ENCODE measurements at regions not wholly inside any gene's neighbourhood (a gene's known extent, or its start where the extent isn't known, plus 50 kb on each side); places are given as distances from the start of the nearest gene placed in this dataset.

- TF ChIP-seq TAF1 (IDR thresholded peaks at IDR 0.05; ENCODE audit: borderline replicate concordance, low read depth, low read length) = no peak
- no peak for TF ChIP-seq MYC (IDR thresholded peaks at IDR 0.05; ENCODE audit: insufficient read depth, insufficient read length, insufficient replicate concordance, low read length, severe bottlenecking)
- TF ChIP-seq RCOR1 (conservative IDR thresholded peaks at IDR 0.05; ENCODE audit: low read depth, low read length) = no peak
- TF ChIP-seq SMAD1 (IDR thresholded peaks at IDR 0.05; ENCODE audit: low read depth, partially characterized antibody) = no peak
- TF ChIP-seq, protein P1, sequence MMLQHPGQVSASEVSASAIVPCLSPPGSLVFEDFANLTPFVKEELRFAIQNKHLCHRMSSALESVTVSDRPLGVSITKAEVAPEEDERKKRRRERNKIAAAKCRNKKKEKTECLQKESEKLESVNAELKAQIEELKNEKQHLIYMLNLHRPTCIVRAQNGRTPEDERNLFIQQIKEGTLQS (IDR thresholded peaks at IDR 0.05; ENCODE audit: borderline replicate concordance, extremely low read depth, low read depth, low read length) = no peak
- TF ChIP-seq BMI1 (IDR thresholded peaks at IDR 0.05; ENCODE audit: borderline replicate concordance) = no peak
- TF ChIP-seq BHLHE40 (IDR thresholded peaks at IDR 0.05; ENCODE audit: borderline replicate concordance in 1 of 2, low read depth in 2 of 2, low read length in 1 of 2) = no peak
- no peak for TF ChIP-seq POLR2AphosphoS5 (IDR thresholded peaks at IDR 0.05; ENCODE audit: low read length)
- TF ChIP-seq, protein P2, sequence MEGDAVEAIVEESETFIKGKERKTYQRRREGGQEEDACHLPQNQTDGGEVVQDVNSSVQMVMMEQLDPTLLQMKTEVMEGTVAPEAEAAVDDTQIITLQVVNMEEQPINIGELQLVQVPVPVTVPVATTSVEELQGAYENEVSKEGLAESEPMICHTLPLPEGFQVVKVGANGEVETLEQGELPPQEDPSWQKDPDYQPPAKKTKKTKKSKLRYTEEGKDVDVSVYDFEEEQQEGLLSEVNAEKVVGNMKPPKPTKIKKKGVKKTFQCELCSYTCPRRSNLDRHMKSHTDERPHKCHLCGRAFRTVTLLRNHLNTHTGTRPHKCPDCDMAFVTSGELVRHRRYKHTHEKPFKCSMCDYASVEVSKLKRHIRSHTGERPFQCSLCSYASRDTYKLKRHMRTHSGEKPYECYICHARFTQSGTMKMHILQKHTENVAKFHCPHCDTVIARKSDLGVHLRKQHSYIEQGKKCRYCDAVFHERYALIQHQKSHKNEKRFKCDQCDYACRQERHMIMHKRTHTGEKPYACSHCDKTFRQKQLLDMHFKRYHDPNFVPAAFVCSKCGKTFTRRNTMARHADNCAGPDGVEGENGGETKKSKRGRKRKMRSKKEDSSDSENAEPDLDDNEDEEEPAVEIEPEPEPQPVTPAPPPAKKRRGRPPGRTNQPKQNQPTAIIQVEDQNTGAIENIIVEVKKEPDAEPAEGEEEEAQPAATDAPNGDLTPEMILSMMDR (IDR thresholded peaks at IDR 0.05 in 2 of 3, conservative IDR thresholded peaks at IDR 0.05 in 1 of 3; ENCODE audit: control insufficient read depth in 2 of 3, extremely low read depth in 1 of 3, insufficient read depth in 1 of 3, low read depth in 3 of 3, low read length in 3 of 3) = no peak
These were observed 322.9 kb upstream of the SPRY2 start for GRCh38 chr13:80663788-80664187.

Measured in GM12878 (cell line).